Ishikawa (cell line): ENCODE measurements at regions not wholly inside any gene's neighbourhood (a gene's known extent, or its start where the extent isn't known, plus 50 kb on each side); places are given as distances from the start of the nearest gene placed in this dataset.

Source experiments
- CEBPB ChIP-seq: IDR thresholded peaks from 2 replicates; pipeline ENCODE4 v1.6.1; 2012
- CREB1 ChIP-seq: IDR thresholded peaks from 2 replicates; pipeline ENCODE4 v1.6.1; 2012; ENCODE audit warnings: low read depth
- EGR1 ChIP-seq: IDR thresholded peaks from 2 replicates; pipeline ENCODE4 v1.6.1; 2012
- EP300 ChIP-seq: IDR thresholded peaks from 2 replicates; pipeline ENCODE4 v1.6.1; 2012; ENCODE audit warnings: borderline replicate concordance
- FOXM1 ChIP-seq: IDR thresholded peaks from 2 replicates; pipeline ENCODE4 v1.6.1; 2012; ENCODE audit warnings: low read depth, borderline replicate concordance
- NFIC ChIP-seq: IDR thresholded peaks from 2 replicates; pipeline ENCODE4 v1.6.1; 2012
- RAD21 ChIP-seq: IDR thresholded peaks from 2 replicates; pipeline ENCODE4 v1.6.1; 2012; ENCODE audit warnings: low read depth
- TAF1 ChIP-seq: IDR thresholded peaks from 2 replicates; pipeline ENCODE4 v1.6.1; 2012; ENCODE audit warnings: low read depth, mild to moderate bottlenecking
- TCF12 ChIP-seq: IDR thresholded peaks from 2 replicates; pipeline ENCODE4 v1.6.1; 2012; ENCODE audit warnings: low read depth
- TEAD4 ChIP-seq: IDR thresholded peaks from 2 replicates; pipeline ENCODE4 v1.6.1; 2012
- YY1 ChIP-seq: IDR thresholded peaks from 2 replicates; pipeline ENCODE4 v1.6.1; 2012; ENCODE audit warnings: low read depth
- ZBTB7A ChIP-seq: IDR thresholded peaks from 2 replicates; pipeline ENCODE4 v1.6.1; 2012; ENCODE audit warnings: low read depth
- TF ChIP-seq, protein P1 (sequence below): IDR thresholded peaks from 2 replicates; pipeline ENCODE4 v1.6.1; 2012; ENCODE audit warnings: low read depth, mild to moderate bottlenecking
- TF ChIP-seq, protein P2 (sequence below): IDR thresholded peaks from 2 replicates; pipeline ENCODE4 v1.6.1; 2012
- TF ChIP-seq, protein P3 (sequence below): IDR thresholded peaks from 2 replicates; pipeline ENCODE4 v1.6.1; 2012

DNA sequence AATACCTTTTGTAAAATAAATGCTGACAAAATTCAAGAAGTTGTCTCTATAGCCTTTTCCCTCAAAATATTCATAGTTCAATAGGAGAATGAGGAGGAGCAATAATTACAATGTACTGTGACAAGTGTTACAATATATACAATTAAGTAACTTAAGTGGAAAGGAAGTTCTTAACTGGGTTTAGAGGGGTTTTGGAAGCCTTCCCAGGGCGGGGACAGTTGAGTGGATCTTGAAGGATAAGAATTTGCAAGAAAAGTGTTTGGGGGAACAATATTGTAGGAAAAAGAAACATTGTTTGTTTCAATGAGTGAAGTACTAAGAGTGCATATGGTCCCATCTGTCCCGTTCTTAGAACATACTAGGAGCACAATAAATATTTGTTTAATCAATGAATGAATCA is 165.2 kb upstream of the PLSCR5 start:
- TF ChIP-seq, protein P1, sequence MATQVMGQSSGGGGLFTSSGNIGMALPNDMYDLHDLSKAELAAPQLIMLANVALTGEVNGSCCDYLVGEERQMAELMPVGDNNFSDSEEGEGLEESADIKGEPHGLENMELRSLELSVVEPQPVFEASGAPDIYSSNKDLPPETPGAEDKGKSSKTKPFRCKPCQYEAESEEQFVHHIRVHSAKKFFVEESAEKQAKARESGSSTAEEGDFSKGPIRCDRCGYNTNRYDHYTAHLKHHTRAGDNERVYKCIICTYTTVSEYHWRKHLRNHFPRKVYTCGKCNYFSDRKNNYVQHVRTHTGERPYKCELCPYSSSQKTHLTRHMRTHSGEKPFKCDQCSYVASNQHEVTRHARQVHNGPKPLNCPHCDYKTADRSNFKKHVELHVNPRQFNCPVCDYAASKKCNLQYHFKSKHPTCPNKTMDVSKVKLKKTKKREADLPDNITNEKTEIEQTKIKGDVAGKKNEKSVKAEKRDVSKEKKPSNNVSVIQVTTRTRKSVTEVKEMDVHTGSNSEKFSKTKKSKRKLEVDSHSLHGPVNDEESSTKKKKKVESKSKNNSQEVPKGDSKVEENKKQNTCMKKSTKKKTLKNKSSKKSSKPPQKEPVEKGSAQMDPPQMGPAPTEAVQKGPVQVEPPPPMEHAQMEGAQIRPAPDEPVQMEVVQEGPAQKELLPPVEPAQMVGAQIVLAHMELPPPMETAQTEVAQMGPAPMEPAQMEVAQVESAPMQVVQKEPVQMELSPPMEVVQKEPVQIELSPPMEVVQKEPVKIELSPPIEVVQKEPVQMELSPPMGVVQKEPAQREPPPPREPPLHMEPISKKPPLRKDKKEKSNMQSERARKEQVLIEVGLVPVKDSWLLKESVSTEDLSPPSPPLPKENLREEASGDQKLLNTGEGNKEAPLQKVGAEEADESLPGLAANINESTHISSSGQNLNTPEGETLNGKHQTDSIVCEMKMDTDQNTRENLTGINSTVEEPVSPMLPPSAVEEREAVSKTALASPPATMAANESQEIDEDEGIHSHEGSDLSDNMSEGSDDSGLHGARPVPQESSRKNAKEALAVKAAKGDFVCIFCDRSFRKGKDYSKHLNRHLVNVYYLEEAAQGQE, result no peak
- TF ChIP-seq, protein P2, sequence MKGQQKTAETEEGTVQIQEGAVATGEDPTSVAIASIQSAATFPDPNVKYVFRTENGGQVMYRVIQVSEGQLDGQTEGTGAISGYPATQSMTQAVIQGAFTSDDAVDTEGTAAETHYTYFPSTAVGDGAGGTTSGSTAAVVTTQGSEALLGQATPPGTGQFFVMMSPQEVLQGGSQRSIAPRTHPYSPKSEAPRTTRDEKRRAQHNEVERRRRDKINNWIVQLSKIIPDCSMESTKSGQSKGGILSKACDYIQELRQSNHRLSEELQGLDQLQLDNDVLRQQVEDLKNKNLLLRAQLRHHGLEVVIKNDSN, result no peak
- no peak for TF ChIP-seq FOXM1

DNA sequence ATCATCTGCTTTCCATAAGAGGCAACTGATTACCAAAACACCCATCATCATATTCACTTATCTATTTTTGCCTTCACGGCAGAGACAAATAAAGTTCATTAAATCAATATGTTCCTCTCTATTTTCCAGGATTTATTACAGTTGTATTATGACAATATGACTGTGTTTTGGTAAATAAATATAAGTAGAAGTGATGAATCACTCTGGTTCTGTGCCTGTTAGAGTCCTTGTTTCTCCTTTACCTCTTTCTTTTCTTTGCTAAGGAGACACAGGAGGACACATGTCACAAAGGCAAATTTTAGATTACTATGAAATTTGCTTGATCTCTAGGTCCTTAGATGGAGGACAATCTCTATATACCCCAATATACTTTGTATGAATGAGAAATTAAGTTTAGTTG is 152.6 kb upstream of the PLSCR5 start:
- TF ChIP-seq FOXM1 (no peak), CREB1 (no peak), TAF1 (no peak), RAD21 (no peak), EGR1 (no peak), YY1 (no peak), TCF12 (no peak), TEAD4 (no peak), CEBPB (no peak), NFIC (no peak), EP300 (no peak), ZBTB7A (no peak)
- TF ChIP-seq, protein P2, result no peak
- TF ChIP-seq, protein P3, sequence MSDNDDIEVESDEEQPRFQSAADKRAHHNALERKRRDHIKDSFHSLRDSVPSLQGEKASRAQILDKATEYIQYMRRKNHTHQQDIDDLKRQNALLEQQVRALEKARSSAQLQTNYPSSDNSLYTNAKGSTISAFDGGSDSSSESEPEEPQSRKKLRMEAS, result no peak
- TF ChIP-seq, protein P1, result no peak

DNA sequence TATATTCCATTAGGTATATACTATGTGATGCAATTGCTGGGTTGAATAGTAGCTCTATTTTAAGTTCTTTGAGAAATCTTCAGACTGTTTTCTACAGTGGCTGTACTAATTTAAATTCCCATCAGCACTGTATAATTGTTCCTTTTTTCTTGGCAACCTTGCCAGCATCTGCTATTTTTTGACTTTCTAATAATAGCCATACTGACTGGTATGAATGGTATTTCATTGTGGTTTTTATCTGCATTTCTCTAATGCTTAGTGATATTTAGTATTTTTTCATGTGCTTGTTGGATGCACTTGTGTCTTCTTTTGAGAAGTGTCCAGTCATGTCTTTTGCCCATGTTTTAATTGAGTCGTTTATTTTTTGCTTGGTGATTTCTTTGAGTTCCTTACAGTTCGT is 145.1 kb upstream of the PLSCR5 start:
- TF ChIP-seq YY1 (no peak), ZBTB7A (no peak), CREB1 (no peak), NFIC (no peak), TCF12 (no peak), CEBPB (no peak), TAF1 (no peak), FOXM1 (no peak), EP300 (no peak)
- TF ChIP-seq, protein P1, result no peak
- TF ChIP-seq, protein P2, result no peak

DNA sequence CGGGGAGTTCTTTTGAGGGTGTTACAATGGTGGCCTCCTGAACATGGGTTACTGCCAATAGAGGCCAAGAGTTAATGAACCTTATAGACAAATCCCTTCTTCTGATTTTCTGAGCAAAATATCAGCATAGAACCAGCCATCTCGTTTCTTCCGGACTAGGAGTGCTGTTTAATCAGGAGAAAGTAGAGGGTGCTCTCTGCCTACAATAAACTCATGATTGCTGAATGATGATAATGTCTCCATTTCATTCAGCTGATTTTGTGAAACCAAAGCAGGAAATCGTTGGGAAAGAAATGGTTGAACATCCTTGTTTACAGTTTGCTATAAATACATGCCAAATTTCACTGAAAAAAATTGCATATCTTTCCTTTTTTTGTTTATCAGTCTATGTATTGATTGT is 142.8 kb upstream of the PLSCR5 start:
- TF ChIP-seq RAD21, result peak; percentile 36; the same call in 1 of the 2 replicates
- TF ChIP-seq, protein P1, result no peak
